H1 (cell line): ENCODE measurements at regions not wholly inside any gene's neighbourhood (a gene's known extent, or its start where the extent isn't known, plus 50 kb on each side); places are given as distances from the start of the nearest gene placed in this dataset.

Experiments
- CTCF ChIA-PET: fragments of 300-600 bp; sonication (Branson Sonifier 250); formaldehyde crosslinking; loops from one replicate; lab custom pipeline; 2021; ENCODE audit not compliant: partially characterized antibody; lab: Charles Lee
- POLR2A ChIA-PET: fragments of 300-600 bp; sonication (Branson Sonifier 250); formaldehyde crosslinking; loops from one replicate; lab custom pipeline; 2021; ENCODE audit warnings: inconsistent platforms; ENCODE audit not compliant: partially characterized antibody; lab: Charles Lee
- DNase-seq, 2 experiments: peaks; one replicate each; pipeline versions ENCODE4 v3.0.0 to v3.0.0-alpha.2; 2010 to 2022; ENCODE audit warnings: low spot score in 2 of 2, low read depth in 1 of 2, mixed read lengths in 1 of 2
- FAIRE-seq: peaks from 2 replicates; lab custom pipeline; 2011; peaks lifted over from hg19 to GRCh38; lab: Jason Lieb, UNC
- H2AFZ ChIP-seq: 2 replicates; pipeline ENCODE4 v1.8.1; 2012; ENCODE audit warnings: low read length, inconsistent platforms
- H2AK5ac ChIP-seq: 2 replicates; pipeline ENCODE4 v1.6.1; 2013; ENCODE audit warnings: low read depth, low read length
- H2BK120ac ChIP-seq: replicated peaks from 2 replicates; pipeline ENCODE3; 2013; ENCODE audit warnings: low read depth, low read length, inconsistent platforms
- H2BK12ac ChIP-seq: 2 replicates; pipeline ENCODE4 v1.6.1; 2013; ENCODE audit warnings: low read depth, low read length
- H2BK15ac ChIP-seq: 2 replicates; pipeline ENCODE4 v1.6.1; 2013; ENCODE audit warnings: low read length
- H2BK20ac ChIP-seq: 2 replicates; pipeline ENCODE4 v1.6.1; 2013; ENCODE audit warnings: low read length
- H2BK5ac ChIP-seq: 2 replicates; pipeline ENCODE4 v1.6.1; 2013; ENCODE audit warnings: low read depth, low read length
- H3K14ac ChIP-seq: 2 replicates; pipeline ENCODE4 v1.6.1; 2013; ENCODE audit warnings: inconsistent platforms; ENCODE audit not compliant: insufficient read length
- H3K18ac ChIP-seq: 2 replicates; pipeline ENCODE4 v1.6.1; 2013; ENCODE audit warnings: low read length; ENCODE audit errors: extremely low read depth
- H3K23ac ChIP-seq: 2 replicates; pipeline ENCODE4 v1.6.1; 2013; ENCODE audit warnings: inconsistent platforms; ENCODE audit not compliant: insufficient read length
- H3K23me2 ChIP-seq: 2 replicates; pipeline ENCODE4 v1.6.1; 2013; ENCODE audit warnings: low read depth, low read length
- H3K27ac ChIP-seq: 2 replicates; pipeline ENCODE4 v1.6.1; 2011; ENCODE audit warnings: low read depth, low read length, inconsistent platforms
- H3K27me3 ChIP-seq, 4 experiments: replicated peaks in 1 of 4; 1 replicate in 1 of 4; 2 replicates in 3 of 4; pipeline versions ENCODE4 v1.6.1 to v1.8.1; 2011 to 2013; ENCODE audit warnings: low read length in 3 of 4, mild to moderate bottlenecking in 3 of 4, inconsistent platforms in 2 of 4, mixed read lengths in 2 of 4, moderate library complexity in 1 of 4; ENCODE audit not compliant: control insufficient read depth in 3 of 4, insufficient read depth in 3 of 4; ENCODE audit errors: extremely low read depth in 1 of 4
- H3K36me3 ChIP-seq, 4 experiments: 2 replicates each; pipeline versions ENCODE4 v1.6.1 to v1.8.1; 2011 to 2013; ENCODE audit warnings: mild to moderate bottlenecking in 4 of 4, low read length in 3 of 4, moderate library complexity in 2 of 4, control low read depth in 1 of 4, inconsistent platforms in 1 of 4; ENCODE audit not compliant: insufficient read depth in 4 of 4, control insufficient read depth in 2 of 4
- H3K4ac ChIP-seq: replicated peaks from 2 replicates; pipeline ENCODE3; 2013; ENCODE audit warnings: low read length, low read depth, mixed read lengths, inconsistent platforms; ENCODE audit not compliant: insufficient read length
- H3K4me1 ChIP-seq, 4 experiments: replicated peaks in 1 of 4; 1 replicate in 1 of 4; 2 replicates in 3 of 4; pipeline versions ENCODE4 v1.6.1 to v1.8.1; 2011 to 2013; ENCODE audit warnings: low read length in 3 of 4, inconsistent platforms in 2 of 4, mixed read lengths in 1 of 4; ENCODE audit not compliant: insufficient read depth in 4 of 4, control insufficient read depth in 3 of 4
- H3K4me2 ChIP-seq, 2 experiments: 2 replicates each; pipeline versions ENCODE4 v1.6.1 to v1.8.1; 2011 to 2013; ENCODE audit warnings: low read depth in 2 of 2, low read length in 2 of 2, control low read depth in 1 of 2, inconsistent platforms in 1 of 2, mild to moderate bottlenecking in 1 of 2; ENCODE audit not compliant: insufficient read depth in 1 of 2
- H3K4me3 ChIP-seq, 4 experiments: fragments of 200-600, 300-600 bp in 1 of 4; sonication (generic), shearing (Covaris generic), sonication (Bioruptor Twin) in 1 of 4; 2 replicates each; pipeline versions ENCODE4 v1.5.1 to v1.8.1; 2011 to 2016; ENCODE audit warnings: low read length in 4 of 4, low read depth in 3 of 4, control low read depth in 2 of 4, inconsistent platforms in 2 of 4, mild to moderate bottlenecking in 2 of 4, mixed read lengths in 1 of 4, moderate library complexity in 1 of 4; ENCODE audit not compliant: insufficient read depth in 2 of 4; ENCODE audit errors: extremely low read depth in 1 of 4
- H3K56ac ChIP-seq: replicated peaks from 2 replicates; pipeline ENCODE3; 2013; ENCODE audit warnings: low read depth, mild to moderate bottlenecking, mixed read lengths, low read length, inconsistent platforms; ENCODE audit not compliant: insufficient read length
- H3K79me1 ChIP-seq: 2 replicates; pipeline ENCODE4 v1.6.1; 2013; ENCODE audit warnings: low read depth, low read length, control low read depth
- H3K79me2 ChIP-seq, 2 experiments: 2 replicates each; pipeline versions ENCODE4 v1.6.1 to v1.8.1; 2012 to 2013; ENCODE audit warnings: low read length in 2 of 2, mild to moderate bottlenecking in 2 of 2, inconsistent platforms in 1 of 2; ENCODE audit not compliant: insufficient read depth in 2 of 2, control insufficient read depth in 1 of 2
- H3K9ac ChIP-seq, 4 experiments: replicated peaks in 1 of 4; 1 replicate in 1 of 4; 2 replicates in 3 of 4; pipeline versions ENCODE4 v1.6.1 to v1.8.1; 2011 to 2013; ENCODE audit warnings: low read depth in 3 of 4, low read length in 3 of 4, control low read depth in 2 of 4, mild to moderate bottlenecking in 2 of 4, moderate library complexity in 2 of 4, inconsistent platforms in 1 of 4; ENCODE audit errors: extremely low read depth in 1 of 4
- H3K9me3 ChIP-seq, 2 experiments: 2 replicates each; pipeline versions ENCODE4 v1.6.1 to v1.8.1; 2012 to 2013; ENCODE audit warnings: mild to moderate bottlenecking in 2 of 2, moderate library complexity in 2 of 2, control low read depth in 1 of 2, inconsistent platforms in 1 of 2, low read depth in 1 of 2, low read length in 1 of 2, mixed read lengths in 1 of 2; ENCODE audit not compliant: insufficient read depth in 2 of 2
- H4K20me1 ChIP-seq, 2 experiments: replicated peaks in 1 of 2; 2 replicates each; pipeline versions ENCODE3 to v1.8.1; 2011 to 2013; ENCODE audit warnings: inconsistent platforms in 2 of 2, low read length in 2 of 2, mild to moderate bottlenecking in 1 of 2; ENCODE audit not compliant: insufficient read depth in 2 of 2, control insufficient read depth in 1 of 2
- H4K5ac ChIP-seq: 2 replicates; pipeline ENCODE4 v1.6.1; 2013; ENCODE audit warnings: low read length, low read depth, mixed read lengths, inconsistent platforms; ENCODE audit not compliant: insufficient read length
- H4K8ac ChIP-seq: 2 replicates; pipeline ENCODE4 v1.8.0; 2013; ENCODE audit warnings: mild to moderate bottlenecking, moderate library complexity, low read length, inconsistent platforms; ENCODE audit not compliant: insufficient read depth; ENCODE audit errors: extremely low read depth
- H4K91ac ChIP-seq: replicated peaks from 2 replicates; pipeline ENCODE3; 2013; ENCODE audit warnings: low read length, mixed read lengths, inconsistent platforms; ENCODE audit not compliant: insufficient read length
- ATF2 ChIP-seq: IDR thresholded peaks from 2 replicates; pipeline ENCODE4 v1.6.1; 2012; ENCODE audit warnings: low read length, inconsistent platforms
- CBX5 ChIP-seq: fragments of 300-800, 300-1000 bp; sonication (generic); IDR thresholded peaks from 2 replicates; pipeline ENCODE4 v1.7.1; 2016; ENCODE audit warnings: antibody characterized with exemption, low read length, low read depth
- EZH2 ChIP-seq: fragments of 200-600 bp; sonication (generic); IDR thresholded peaks from 2 replicates; pipeline ENCODE4 v1.7.1; 2012; ENCODE audit warnings: low read depth, mild to moderate bottlenecking, moderate library complexity, low read length, inconsistent platforms; ENCODE audit not compliant: severe bottlenecking
- KDM1A ChIP-seq: fragments of 200-600, 300-600 bp; sonication (generic); IDR thresholded peaks from 2 replicates; pipeline ENCODE4 v1.7.1; 2016; ENCODE audit warnings: mild to moderate bottlenecking, low read length, borderline replicate concordance
- RAD21 ChIP-seq, 2 experiments: IDR thresholded peaks in 1 of 2; conservative IDR thresholded peaks in 1 of 2; 2 replicates each; pipeline ENCODE4 v1.6.1; 2011; ENCODE audit warnings: low read depth in 2 of 2, low read length in 2 of 2, improper control_type of control experiment in 1 of 2, inconsistent platforms in 1 of 2, mild to moderate bottlenecking in 1 of 2, moderate library complexity in 1 of 2
- RBBP5 ChIP-seq: IDR thresholded peaks from 2 replicates; pipeline ENCODE4 v1.7.1; 2012; ENCODE audit warnings: low read depth, mild to moderate bottlenecking, inconsistent platforms, low read length, moderate library complexity, borderline replicate concordance
- RFX5 ChIP-seq: IDR thresholded peaks from 2 replicates; pipeline ENCODE4 v1.6.1; 2011; ENCODE audit warnings: low read depth, low read length, improper control_type of control experiment, borderline replicate concordance
- RNF2 ChIP-seq: fragments of 200-900, 300-1000 bp; sonication (generic); IDR thresholded peaks from 2 replicates; pipeline ENCODE4 v1.7.1; 2016; ENCODE audit warnings: borderline replicate concordance, low read depth, mild to moderate bottlenecking, antibody characterized with exemption, low read length; ENCODE audit not compliant: poor library complexity, severe bottlenecking; ENCODE audit errors: missing control alignments
- SIN3A ChIP-seq, 2 experiments: IDR thresholded peaks in 1 of 2; conservative IDR thresholded peaks in 1 of 2; 2 replicates each; pipeline ENCODE4 v1.6.1; 2011 to 2012; ENCODE audit warnings: low read length in 2 of 2, improper control_type of control experiment in 1 of 2, low read depth in 1 of 2, mild to moderate bottlenecking in 1 of 2
- SIRT6 ChIP-seq: IDR thresholded peaks from one replicate; pipeline ENCODE4 v1.7.1; 2012; ENCODE audit warnings: low read length, inconsistent platforms
- SIX5 ChIP-seq: IDR thresholded peaks from 2 replicates; pipeline ENCODE4 v1.6.1; 2011; ENCODE audit warnings: mild to moderate bottlenecking, low read depth, low read length
- TEAD4 ChIP-seq: IDR thresholded peaks from 2 replicates; pipeline ENCODE4 v1.6.1; 2012; ENCODE audit warnings: low read depth, low read length, inconsistent platforms, mixed read lengths
- WGBS, 2 experiments: shearing (Covaris generic) in 1 of 2; methylation state at CpG; one replicate each; pipeline versions ENCODE4 v1.1.6 to v1.1.7; 2013 to 2015; ENCODE audit warnings: low lambda C conversion rate in 2 of 2, mixed read lengths in 2 of 2, inconsistent platforms in 1 of 2, low coverage in 1 of 2, missing lambda C conversion rate in 1 of 2; ENCODE audit not compliant: insufficient replicate concordance in 2 of 2, insufficient coverage in 1 of 2, insufficient read length in 1 of 2; ENCODE audit errors: extremely low coverage in 1 of 2, missing lambda C conversion rate in 1 of 2; 5-methylcytosine and 5-hydroxymethylcytosine counted together

- Histone ChIP-seq H3K14ac (no peak overlapping the region), H3K27ac (no peak overlapping the region), H3K23me2 (no peaks in the 10 kb centered on the region), H3K9me3 (no peaks in the 10 kb centered on the region), H3K27me3 (no peaks in the 10 kb centered on the region; a peak in 1 of 7 replicates), H2BK20ac (no peak overlapping the region), H2BK120ac (no peak overlapping the region), H3K4ac (no peak overlapping the region), H3K4me2 (no peak overlapping the region), H3K36me3 (no peaks in the 10 kb centered on the region), H3K4me1 (no peaks in the 10 kb centered on the region), H4K5ac (no peak overlapping the region), H2BK5ac (no peak overlapping the region), H3K56ac (no peak overlapping the region), H4K8ac (no peak overlapping the region), H2BK15ac (no peak overlapping the region), H3K79me1 (no peaks in the 10 kb centered on the region), H3K9ac (no peak overlapping the region), H4K91ac (no peak overlapping the region), H3K4me3 (no peak overlapping the region), H3K23ac (no peak overlapping the region), H4K20me1 (no peaks in the 10 kb centered on the region), H2AFZ (no peak overlapping the region), H2AK5ac (no peak overlapping the region), H2BK12ac (no peak overlapping the region), H3K18ac (no peak overlapping the region), H3K79me2 (no peaks in the 10 kb centered on the region)
- FAIRE-seq (no peak), DNase-seq (no peak)
- ChIA-PET CTCF (no interaction called here), POLR2A (no interaction called here)
- WGBS, 2 experiments = 94% methylated on average over 5 of the region's 7 CpGs; no CpG with 5 or more reads in 1 of the 2 experiments
- TF ChIP-seq RAD21 (IDR thresholded peaks at IDR 0.05 in 1 of 2, conservative IDR thresholded peaks at IDR 0.05 in 1 of 2; ENCODE audit: low read depth in 2 of 2, low read length in 2 of 2) = no peak
- TF ChIP-seq TEAD4 = no peak
- TF ChIP-seq SIX5 = no peak
- TF ChIP-seq EZH2 = no peak
- TF ChIP-seq SIRT6 = no peak
- no peak for TF ChIP-seq RBBP5
- no peak for TF ChIP-seq KDM1A
- no peak for TF ChIP-seq RNF2
- no peak for TF ChIP-seq ATF2
- TF ChIP-seq CBX5 = no peak
- no peak for TF ChIP-seq SIN3A (conservative IDR thresholded peaks at IDR 0.05 in 1 of 2, IDR thresholded peaks at IDR 0.05 in 1 of 2; ENCODE audit: low read depth in 1 of 2, low read length in 2 of 2)
- TF ChIP-seq RFX5 = no peak
Measured at GRCh38 chr13:24108615-24108965, 51.9 kb upstream of the SPATA13 start.
